Stimulated activated CD4-positive, alpha-beta T cell treated with anti-CD3 and anti-CD28 coated beads, Interleukin-4, amount 100 ng/mL, for 1 hour (primary cell): ENCODE measurements at regions not wholly inside any gene's neighbourhood (a gene's known extent, or its start where the extent isn't known, plus 50 kb on each side); places are given as distances from the start of the nearest gene placed in this dataset.

Experiments used
- DNase-seq: peaks from one replicate; pipeline ENCODE4 v3.0.0-alpha.2; 2020

DNA sequence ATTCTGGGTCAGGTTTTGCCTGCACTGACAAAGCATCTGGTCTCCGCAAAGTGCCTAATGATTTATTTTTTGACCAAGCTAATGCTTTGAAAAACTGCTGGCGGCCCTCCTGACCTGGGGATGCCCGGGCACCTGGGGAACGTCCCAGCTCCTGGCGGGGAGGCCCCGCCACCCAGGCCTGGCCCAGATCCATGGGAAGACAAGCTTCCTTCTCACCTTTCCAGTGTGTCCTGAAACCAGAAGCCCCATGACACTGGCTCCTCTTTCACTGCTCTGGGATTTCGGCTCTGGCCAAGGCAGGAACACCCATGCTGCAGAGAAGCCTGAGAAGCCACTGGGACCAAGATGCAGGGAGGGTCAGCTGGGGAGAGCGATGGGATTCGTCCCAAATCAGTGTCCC lies 144.1 kb downstream of the SEC61B start:
- no peak for DNase-seq

DNA sequence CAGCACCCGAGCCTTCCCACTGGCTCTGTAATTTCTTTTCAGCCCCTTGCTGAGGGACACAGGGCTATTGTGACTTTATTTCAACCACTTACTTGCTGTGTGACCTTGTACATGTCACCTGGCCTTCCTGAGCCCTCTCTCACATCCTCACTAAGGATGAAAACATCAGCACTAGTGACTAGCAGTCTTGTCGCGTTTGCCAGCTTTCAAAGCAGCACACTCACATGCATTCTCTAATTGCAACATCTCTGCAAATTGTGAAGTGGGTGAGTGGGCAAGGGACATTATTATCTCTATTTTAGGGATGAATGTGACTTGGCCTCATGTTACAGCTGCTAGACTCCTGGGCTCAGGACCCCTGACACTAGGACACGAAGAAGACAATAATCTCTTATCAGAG lies 144.5 kb downstream of the SEC61B start:
- no peak for DNase-seq

- DNase-seq: no peak
Observed at GRCh38 chr9:99368341-99369326, 146.6 kb downstream of the SEC61B start.

DNA sequence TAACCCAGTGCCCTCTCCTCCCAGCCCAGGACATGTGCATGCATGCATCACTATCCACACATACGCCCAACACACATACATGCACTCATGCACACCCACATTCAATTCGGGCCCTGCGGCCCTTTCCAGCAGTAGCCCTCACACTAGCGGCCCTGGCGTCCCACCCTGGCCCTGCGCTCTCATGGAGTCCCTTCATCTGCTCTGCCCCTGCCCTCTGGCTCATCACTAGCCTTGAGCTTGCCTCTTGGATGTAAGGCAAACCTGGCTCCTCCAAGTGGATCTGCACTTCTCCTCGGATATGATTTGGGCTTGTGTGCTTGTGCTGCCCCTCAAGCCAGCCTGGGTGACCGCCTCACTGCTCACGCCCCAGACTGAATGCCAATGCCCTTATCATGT lies 147.2 kb downstream of the SEC61B start:
- DNase-seq: no peak

GRCh38 chr9:99370376-99370775 lies 148.3 kb downstream of the SEC61B start:
- no peak for DNase-seq

- no peak for DNase-seq
Observed at GRCh38 chr9:99371376-99371775, 149.3 kb downstream of the SEC61B start.

GRCh38 chr9:99373912-99374311 lies 151.8 kb downstream of the SEC61B start:
- no peak for DNase-seq

DNA sequence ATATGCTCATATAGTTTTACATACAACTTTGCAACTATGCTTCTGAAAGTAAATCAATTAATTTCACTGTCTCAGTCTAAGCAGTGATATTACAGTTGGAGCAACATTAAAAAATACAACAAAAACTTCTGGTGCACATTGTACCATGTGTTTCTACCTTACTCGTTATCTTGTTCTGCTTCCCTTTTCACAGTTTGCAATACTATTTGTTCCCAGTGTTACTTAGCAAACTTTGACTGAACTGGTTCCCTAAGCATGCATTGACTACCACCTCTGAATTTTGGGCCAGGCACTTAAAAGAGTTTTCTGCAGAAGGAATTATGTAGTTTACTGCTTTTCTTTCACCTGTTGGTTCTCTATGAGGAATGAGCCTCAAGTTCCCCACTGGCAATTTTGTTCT lies 152.7 kb downstream of the SEC61B start:
- no peak for DNase-seq

DNA sequence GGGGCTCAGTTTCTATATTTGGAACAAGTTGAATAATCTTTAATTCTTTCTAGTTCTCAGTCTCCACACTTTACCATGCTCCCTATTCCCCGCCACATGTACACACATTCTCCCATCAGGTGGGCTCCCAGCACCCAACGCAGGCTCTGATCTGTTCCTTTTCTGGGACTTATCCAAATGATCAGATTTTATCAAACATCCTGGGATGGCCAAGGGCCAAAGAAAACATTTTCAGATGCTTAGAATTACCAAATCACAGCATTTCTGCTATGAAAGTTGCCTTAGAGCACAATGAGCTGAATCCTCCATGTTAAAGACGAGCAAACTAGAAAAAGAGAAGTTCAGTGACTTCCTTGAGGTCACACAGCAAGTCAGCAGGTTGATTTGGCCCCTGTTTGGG lies 153.4 kb downstream of the SEC61B start:
- DNase-seq: no peak

GRCh38 chr9:99377790-99378775 lies 156.0 kb downstream of the SEC61B start:
- DNase-seq: no peak

DNA sequence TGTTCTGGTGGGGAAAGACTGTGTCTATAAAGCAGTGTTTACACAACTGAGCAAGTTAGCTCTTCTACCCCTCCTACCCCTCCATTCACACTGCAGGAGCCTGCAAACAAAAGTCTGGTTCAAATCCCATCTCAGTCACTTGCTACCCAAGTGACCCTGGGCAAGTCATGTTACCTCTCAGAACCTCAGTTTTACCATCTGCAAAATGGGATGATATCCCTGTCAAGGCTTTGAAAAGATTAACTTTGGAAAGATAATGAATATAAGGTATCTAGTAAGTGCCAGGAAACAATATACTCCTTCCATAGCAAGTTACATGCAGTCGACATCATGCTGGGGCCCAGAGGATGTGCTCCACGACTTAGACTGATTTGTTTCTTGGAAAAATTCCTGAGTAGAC lies 161.5 kb downstream of the SEC61B start:
- no peak for DNase-seq

- DNase-seq: no peak
Observed at GRCh38 chr9:99385215-99385614, 163.1 kb downstream of the SEC61B start.

DNA sequence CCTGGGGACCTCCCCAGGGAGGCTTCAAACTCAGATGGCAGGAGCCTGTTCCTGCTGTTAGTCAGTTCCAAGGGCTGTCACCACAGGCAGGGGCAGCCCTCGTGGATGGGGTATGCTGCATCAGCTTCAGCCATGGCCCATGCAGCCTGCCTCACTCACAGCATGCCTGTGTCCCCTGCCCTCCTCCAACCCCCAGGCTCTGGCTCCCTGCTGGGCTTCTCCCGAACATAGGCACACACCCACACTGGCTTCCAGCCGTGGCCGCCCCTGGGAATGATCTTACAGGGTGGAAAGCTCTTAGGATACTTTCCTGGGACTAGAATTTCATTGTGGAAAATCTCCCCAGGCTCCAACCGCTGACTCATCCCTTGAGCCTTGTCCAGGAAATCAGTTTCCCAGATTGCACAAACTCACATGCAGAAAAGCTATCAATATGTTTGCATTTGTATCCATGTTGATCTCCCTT lies 163.8 kb downstream of the SEC61B start:
- no peak for DNase-seq

- no peak for DNase-seq
Observed at GRCh38 chr9:99387431-99387830, 165.3 kb downstream of the SEC61B start.

- no peak for DNase-seq
Observed at GRCh38 chr9:99389087-99390033, 167.3 kb downstream of the SEC61B start.

GRCh38 chr9:99391937-99392594 lies 170.0 kb downstream of the SEC61B start:
- DNase-seq: no peak

DNA sequence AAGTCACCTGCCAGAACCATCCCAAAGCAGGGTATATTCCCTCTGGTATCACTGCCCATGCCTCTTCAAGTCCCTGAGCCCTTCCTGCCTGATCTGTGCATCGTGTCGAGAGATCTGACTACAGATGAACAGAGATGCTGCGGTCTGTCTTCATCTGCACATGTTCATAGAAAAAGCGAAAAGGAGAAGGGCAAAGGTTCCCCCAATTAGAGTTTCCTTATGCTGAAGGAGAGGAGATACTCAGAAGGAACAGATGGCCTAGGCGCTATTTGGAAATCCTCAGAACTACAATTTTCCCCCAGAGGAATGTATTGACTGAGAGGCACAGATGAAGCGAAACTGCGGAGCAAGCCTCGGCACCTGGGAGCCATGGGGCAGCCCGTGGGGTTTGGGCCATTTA lies 170.9 kb downstream of the SEC61B start:
- DNase-seq: no peak

DNA sequence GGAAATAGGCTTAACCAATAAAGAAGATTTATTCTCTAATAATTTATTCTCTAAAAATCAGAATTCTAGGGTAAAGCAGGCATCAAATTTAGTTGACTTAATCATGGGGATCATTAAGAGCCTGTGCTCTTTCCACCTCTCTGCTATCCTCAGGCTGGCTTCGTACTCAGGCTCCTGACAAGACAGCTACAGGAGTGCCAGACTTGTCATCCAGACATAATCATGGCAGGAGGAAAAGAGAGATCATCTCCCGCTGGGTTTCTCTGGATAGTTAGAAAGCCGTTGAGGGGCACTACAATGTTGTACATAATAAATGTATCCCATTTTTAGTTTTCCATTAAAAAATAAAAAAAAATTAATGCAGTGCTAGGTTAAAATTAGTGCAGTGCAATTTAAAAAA lies 171.9 kb downstream of the SEC61B start:
- DNase-seq: no peak

GRCh38 chr9:99398241-99398640 lies 176.2 kb downstream of the SEC61B start:
- DNase-seq: no peak

GRCh38 chr9:99399474-99399873 lies 177.4 kb downstream of the SEC61B start:
- no peak for DNase-seq

DNA sequence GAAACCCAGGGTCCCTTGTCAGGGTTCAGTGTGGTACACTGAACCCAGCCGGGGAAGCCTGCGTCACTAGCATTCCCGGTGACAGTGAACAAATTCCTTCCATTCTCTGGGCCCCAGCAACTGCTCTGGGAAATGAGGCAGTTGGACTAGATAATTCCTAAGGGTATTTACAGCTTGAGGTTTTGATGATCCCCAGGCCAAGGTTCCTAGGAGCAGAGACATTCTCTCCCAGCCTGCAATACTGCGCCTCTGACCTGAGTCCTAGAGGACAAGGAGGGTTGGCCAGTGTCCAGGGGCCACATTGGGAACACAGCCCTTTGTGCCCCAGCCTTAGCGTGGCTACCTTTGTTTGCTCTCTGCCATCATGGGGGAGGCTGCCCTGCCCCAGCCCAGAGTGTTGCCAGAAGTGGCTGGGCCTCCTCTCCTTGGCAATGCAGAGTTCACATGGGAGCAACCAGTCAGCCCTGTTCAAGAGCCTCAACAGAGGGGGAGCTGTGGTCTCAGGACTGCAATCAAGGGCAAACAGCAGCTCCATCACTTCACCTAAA lies 178.2 kb downstream of the SEC61B start:
- DNase-seq: no peak
